GM19372 (cell line): ENCODE measurements at regions not wholly inside any gene's neighbourhood (a gene's known extent, or its start where the extent isn't known, plus 50 kb on each side); places are given as distances from the start of the nearest gene placed in this dataset.
A peak's percentile ranks its signal among the peaks of the same experiment; 100 is the strongest.

Source experiments
- ATAC-seq: cut with Tn5 transposase; IDR thresholded peaks from one replicate; pipeline ENCODE4 v1.9.1; 2021; ENCODE audit warnings: mild to moderate bottlenecking, low read depth, moderate library complexity; ENCODE audit not compliant: unreplicated experiment

GRCh38 chr5:61734001-61734400, 401.9 kb downstream of the ZSWIM6 start:
- no peak for ATAC-seq

GRCh38 chr5:61734966-61735365, 402.9 kb downstream of the ZSWIM6 start:
- ATAC-seq: no peak

GRCh38 chr5:61735531-61735930, 403.5 kb downstream of the ZSWIM6 start:
- ATAC-seq: no peak

- ATAC-seq: no peak
Measured at GRCh38 chr5:61735995-61736394, 403.9 kb downstream of the ZSWIM6 start.

GRCh38 chr5:61737301-61737963, 405.4 kb downstream of the ZSWIM6 start:
- no peak for ATAC-seq

- ATAC-seq: no peak
Measured at GRCh38 chr5:61737964-61738340, 405.9 kb downstream of the ZSWIM6 start.

GRCh38 chr5:61738446-61738845, 406.4 kb downstream of the ZSWIM6 start:
- ATAC-seq: no peak

GRCh38 chr5:61744690-61745619, 412.9 kb downstream of the ZSWIM6 start:
- ATAC-seq: no peak

GRCh38 chr5:61746831-61747575, 414.9 kb downstream of the ZSWIM6 start:
- ATAC-seq: no peak

- no peak for ATAC-seq
Measured at GRCh38 chr5:61748121-61748520, 416.1 kb downstream of the ZSWIM6 start.

- ATAC-seq: no peak
Measured at GRCh38 chr5:61748651-61749050, 416.6 kb downstream of the ZSWIM6 start.

- ATAC-seq: no peak
Measured at GRCh38 chr5:61752588-61752987, 420.5 kb downstream of the ZSWIM6 start.

- no peak for ATAC-seq
Measured at GRCh38 chr5:61754792-61755191, 422.7 kb downstream of the ZSWIM6 start.

- no peak for ATAC-seq
Measured at GRCh38 chr5:61755726-61756222, 423.7 kb downstream of the ZSWIM6 start.

GRCh38 chr5:61758711-61759110, 426.7 kb downstream of the ZSWIM6 start:
- ATAC-seq: no peak

- no peak for ATAC-seq
Measured at GRCh38 chr5:61765471-61765870, 433.4 kb downstream of the ZSWIM6 start.

GRCh38 chr5:61766141-61766540, 434.1 kb downstream of the ZSWIM6 start:
- no peak for ATAC-seq

GRCh38 chr5:61767231-61768080, 435.4 kb downstream of the ZSWIM6 start:
- ATAC-seq: no peak

- peak; percentile 99 for ATAC-seq
Measured at GRCh38 chr5:61768692-61769281, 436.7 kb downstream of the ZSWIM6 start.

GRCh38 chr5:61771062-61771461, 439.0 kb downstream of the ZSWIM6 start:
- ATAC-seq: no peak
